HG03280 (cell line): ENCODE measurements at regions not wholly inside any gene's neighbourhood (a gene's known extent, or its start where the extent isn't known, plus 50 kb on each side); places are given as distances from the start of the nearest gene placed in this dataset.
A peak's percentile ranks its signal among the peaks of the same experiment; 100 is the strongest.
"Not testable (repeated sequence)": the region's sequence is repeated elsewhere in the genome, so short reads cannot be mapped to it uniquely, and the experiment has no call there.

Source experiments
- ATAC-seq: cut with Tn5 transposase; IDR thresholded peaks from one replicate; pipeline ENCODE4 v1.9.1; 2021; ENCODE audit warnings: mild to moderate bottlenecking, moderate library complexity; ENCODE audit not compliant: unreplicated experiment

GRCh38 chr3:118635711-118636110, 398.9 kb downstream of the IGSF11 start:
- no peak for ATAC-seq

GRCh38 chr3:118636841-118637240, 397.8 kb downstream of the IGSF11 start:
- no peak for ATAC-seq

GRCh38 chr3:118637846-118638245, 396.8 kb downstream of the IGSF11 start:
- no peak for ATAC-seq

- peak; percentile 88 for ATAC-seq
Measured at GRCh38 chr3:118641608-118642007, 393.0 kb downstream of the IGSF11 start.

GRCh38 chr3:118671192-118671591, 363.5 kb downstream of the IGSF11 start:
- no peak for ATAC-seq

- no peak for ATAC-seq
Measured at GRCh38 chr3:118675305-118675704, 359.3 kb downstream of the IGSF11 start.

- ATAC-seq: not testable (repeated sequence)
Measured at GRCh38 chr3:118678663-118679062, 356.0 kb downstream of the IGSF11 start.

GRCh38 chr3:118682921-118683320, 351.7 kb downstream of the IGSF11 start:
- ATAC-seq: no peak

- ATAC-seq: no peak
Measured at GRCh38 chr3:118683636-118684035, 351.0 kb downstream of the IGSF11 start.

GRCh38 chr3:118688396-118688884, 346.2 kb downstream of the IGSF11 start:
- ATAC-seq: no peak

GRCh38 chr3:118692416-118692815, 342.2 kb downstream of the IGSF11 start:
- no peak for ATAC-seq

GRCh38 chr3:118705487-118706219, 329.0 kb downstream of the IGSF11 start:
- no peak for ATAC-seq

GRCh38 chr3:118707991-118708390, 326.7 kb downstream of the IGSF11 start:
- no peak for ATAC-seq

- ATAC-seq: no peak
Measured at GRCh38 chr3:118710532-118710931, 324.1 kb downstream of the IGSF11 start.

- ATAC-seq: no peak
Measured at GRCh38 chr3:118713502-118714207, 321.0 kb downstream of the IGSF11 start.

- no peak for ATAC-seq
Measured at GRCh38 chr3:118714800-118715199, 319.8 kb downstream of the IGSF11 start.

GRCh38 chr3:118729546-118729945, 305.1 kb downstream of the IGSF11 start:
- no peak for ATAC-seq

GRCh38 chr3:118734664-118735063, 300.0 kb downstream of the IGSF11 start:
- no peak for ATAC-seq

- no peak for ATAC-seq
Measured at GRCh38 chr3:118736107-118736506, 298.5 kb downstream of the IGSF11 start.

- ATAC-seq: no peak
Measured at GRCh38 chr3:118740722-118741290, 293.8 kb downstream of the IGSF11 start.

- no peak for ATAC-seq
Measured at GRCh38 chr3:118742760-118743159, 291.9 kb downstream of the IGSF11 start.

GRCh38 chr3:118744186-118744585, 290.5 kb downstream of the IGSF11 start:
- no peak for ATAC-seq
